Activated T-helper 17 cell treated with anti-CD3 and anti-CD28 coated beads, Interleukin-2, amount 50 U/mL, for 72 hours (primary cell): ENCODE measurements at regions not wholly inside any gene's neighbourhood (a gene's known extent, or its start where the extent isn't known, plus 50 kb on each side); places are given as distances from the start of the nearest gene placed in this dataset.

Experiments
- ATAC-seq: fragments of 150-1000 bp; cut with Tn5 transposase; replicated peaks from 2 replicates; pipeline ENCODE4 v1.10.0; 2021; ENCODE audit warnings: mild to moderate bottlenecking, moderate library complexity
- H3K27ac Mint-ChIP-seq: one replicate; pipeline ENCODE4 v1.8.0; 2022; ENCODE audit warnings: mixed read lengths
- H3K27me3 Mint-ChIP-seq: one replicate; pipeline ENCODE4 v1.8.0; 2022; ENCODE audit warnings: mixed read lengths
- H3K36me3 Mint-ChIP-seq: one replicate; pipeline ENCODE4 v1.8.0; 2022; ENCODE audit warnings: low read depth, mild to moderate bottlenecking, mixed read lengths
- H3K4me1 Mint-ChIP-seq: one replicate; pipeline ENCODE4 v1.8.0; 2022; ENCODE audit warnings: mixed read lengths
- H3K4me3 Mint-ChIP-seq: one replicate; pipeline ENCODE4 v1.8.0; 2022; ENCODE audit warnings: mild to moderate bottlenecking, mixed read lengths
- H3K9me3 Mint-ChIP-seq: one replicate; pipeline ENCODE4 v1.8.0; 2022; ENCODE audit warnings: mixed read lengths

- no peak overlapping the region for H3K4me3 Mint-ChIP-seq
- H3K9me3 Mint-ChIP-seq: no peaks in the 10 kb centered on the region
- ATAC-seq: no peak
- H3K36me3 Mint-ChIP-seq: no peaks in the 10 kb centered on the region
- peaks cover 7% of the 10 kb centered on the region for H3K4me1 Mint-ChIP-seq
- no peak overlapping the region for H3K27ac Mint-ChIP-seq
- H3K27me3 Mint-ChIP-seq: peaks cover 36% of the 10 kb centered on the region
Observed at GRCh38 chr2:198374375-198375082, 570.1 kb downstream of the PLCL1 start.

- Mint-ChIP-seq H3K36me3 (no peaks in the 10 kb centered on the region), H3K9me3 (no peaks in the 10 kb centered on the region), H3K27ac (no peak overlapping the region), H3K4me3 (peak overlapping the region; percentile 47), H3K27me3 (peaks cover 28% of the 10 kb centered on the region), H3K4me1 (peaks cover 7% of the 10 kb centered on the region)
- ATAC-seq: peak; percentile 81
Observed at GRCh38 chr2:198371921-198372543, 567.6 kb downstream of the PLCL1 start.

- Mint-ChIP-seq H3K27me3 (peaks cover 22% of the 10 kb centered on the region), H3K36me3 (no peaks in the 10 kb centered on the region)
Observed at GRCh38 chr2:198371329-198371728, 566.9 kb downstream of the PLCL1 start.

GRCh38 chr2:198368089-198368488, 563.7 kb downstream of the PLCL1 start:
- H3K36me3 Mint-ChIP-seq: no peaks in the 10 kb centered on the region
- H3K27ac Mint-ChIP-seq: no peak overlapping the region
- H3K4me3 Mint-ChIP-seq: no peak overlapping the region
- no peaks in the 10 kb centered on the region for H3K9me3 Mint-ChIP-seq
- no peak for ATAC-seq
- peaks cover 11% of the 10 kb centered on the region for H3K27me3 Mint-ChIP-seq
- peaks cover 7% of the 10 kb centered on the region for H3K4me1 Mint-ChIP-seq

More at GRCh38 chr2:198371329-198371728, 566.9 kb downstream of the PLCL1 start:
- ATAC-seq: no peak
- Mint-ChIP-seq H3K27ac (no peak overlapping the region), H3K9me3 (no peaks in the 10 kb centered on the region), H3K4me1 (peaks cover 7% of the 10 kb centered on the region), H3K4me3 (no peak overlapping the region)

- no peak overlapping the region for H3K27ac Mint-ChIP-seq
- no peak for ATAC-seq
- H3K4me1 Mint-ChIP-seq: no peaks in the 10 kb centered on the region
- no peaks in the 10 kb centered on the region for H3K9me3 Mint-ChIP-seq
- no peak overlapping the region for H3K4me3 Mint-ChIP-seq
- H3K36me3 Mint-ChIP-seq: no peaks in the 10 kb centered on the region
- H3K27me3 Mint-ChIP-seq: peaks cover 15% of the 10 kb centered on the region
Observed at GRCh38 chr2:198362740-198363139, 558.3 kb downstream of the PLCL1 start.

- no peak for ATAC-seq
- H3K4me3 Mint-ChIP-seq: no peak overlapping the region
- H3K9me3 Mint-ChIP-seq: no peaks in the 10 kb centered on the region
- H3K4me1 Mint-ChIP-seq: no peaks in the 10 kb centered on the region
- H3K36me3 Mint-ChIP-seq: no peaks in the 10 kb centered on the region
- no peak overlapping the region for H3K27ac Mint-ChIP-seq
- H3K27me3 Mint-ChIP-seq: peaks cover 16% of the 10 kb centered on the region
Observed at GRCh38 chr2:198359308-198359707, 554.9 kb downstream of the PLCL1 start.

GRCh38 chr2:198356157-198356556, 551.8 kb downstream of the PLCL1 start:
- ATAC-seq: no peak
- Mint-ChIP-seq H3K4me3 (no peak overlapping the region), H3K36me3 (no peaks in the 10 kb centered on the region), H3K4me1 (no peaks in the 10 kb centered on the region), H3K9me3 (no peaks in the 10 kb centered on the region), H3K27ac (no peak overlapping the region), H3K27me3 (peaks cover 23% of the 10 kb centered on the region)

GRCh38 chr2:198351647-198352046, 547.3 kb downstream of the PLCL1 start:
- no peaks in the 10 kb centered on the region for H3K36me3 Mint-ChIP-seq
- ATAC-seq: no peak
- no peaks in the 10 kb centered on the region for H3K9me3 Mint-ChIP-seq
- H3K4me1 Mint-ChIP-seq: no peaks in the 10 kb centered on the region
- H3K4me3 Mint-ChIP-seq: no peak overlapping the region
- peaks cover 16% of the 10 kb centered on the region for H3K27me3 Mint-ChIP-seq
- H3K27ac Mint-ChIP-seq: no peak overlapping the region

GRCh38 chr2:198347946-198348345, 543.6 kb downstream of the PLCL1 start:
- Mint-ChIP-seq H3K4me3 (no peak overlapping the region), H3K4me1 (no peaks in the 10 kb centered on the region), H3K27me3 (peaks cover 18% of the 10 kb centered on the region), H3K27ac (no peak overlapping the region), H3K36me3 (no peaks in the 10 kb centered on the region), H3K9me3 (no peaks in the 10 kb centered on the region)
- no peak for ATAC-seq

GRCh38 chr2:198347349-198347748, 543.0 kb downstream of the PLCL1 start:
- H3K4me1 Mint-ChIP-seq: no peaks in the 10 kb centered on the region
- H3K9me3 Mint-ChIP-seq: no peaks in the 10 kb centered on the region
- H3K4me3 Mint-ChIP-seq: no peak overlapping the region
- ATAC-seq: no peak
- H3K27me3 Mint-ChIP-seq: peaks cover 15% of the 10 kb centered on the region
- no peaks in the 10 kb centered on the region for H3K36me3 Mint-ChIP-seq
- H3K27ac Mint-ChIP-seq: no peak overlapping the region

- Mint-ChIP-seq H3K9me3 (no peaks in the 10 kb centered on the region), H3K27ac (no peak overlapping the region), H3K4me1 (no peaks in the 10 kb centered on the region), H3K36me3 (no peaks in the 10 kb centered on the region), H3K4me3 (no peak overlapping the region), H3K27me3 (peaks cover 17% of the 10 kb centered on the region)
- no peak for ATAC-seq
Observed at GRCh38 chr2:198343471-198343870, 539.1 kb downstream of the PLCL1 start.

GRCh38 chr2:198340846-198341245, 536.5 kb downstream of the PLCL1 start:
- no peak overlapping the region for H3K4me3 Mint-ChIP-seq
- H3K36me3 Mint-ChIP-seq: no peaks in the 10 kb centered on the region
- H3K27me3 Mint-ChIP-seq: peaks cover 23% of the 10 kb centered on the region
- no peaks in the 10 kb centered on the region for H3K9me3 Mint-ChIP-seq
- no peaks in the 10 kb centered on the region for H3K4me1 Mint-ChIP-seq
- no peak overlapping the region for H3K27ac Mint-ChIP-seq
- ATAC-seq: no peak

- H3K4me3 Mint-ChIP-seq: no peak overlapping the region
- no peak for ATAC-seq
- no peaks in the 10 kb centered on the region for H3K9me3 Mint-ChIP-seq
- H3K27me3 Mint-ChIP-seq: peaks cover 31% of the 10 kb centered on the region
- no peaks in the 10 kb centered on the region for H3K36me3 Mint-ChIP-seq
- H3K4me1 Mint-ChIP-seq: no peaks in the 10 kb centered on the region
- H3K27ac Mint-ChIP-seq: no peak overlapping the region
Observed at GRCh38 chr2:198339116-198339515, 534.7 kb downstream of the PLCL1 start.

- H3K36me3 Mint-ChIP-seq: no peaks in the 10 kb centered on the region
Observed at GRCh38 chr2:198337368-198337767, 533.0 kb downstream of the PLCL1 start.

GRCh38 chr2:198328454-198328853, 524.1 kb downstream of the PLCL1 start:
- H3K4me3 Mint-ChIP-seq: no peak overlapping the region
- peaks cover 4% of the 10 kb centered on the region for H3K4me1 Mint-ChIP-seq
- no peak overlapping the region for H3K27ac Mint-ChIP-seq
- ATAC-seq: no peak
- peaks cover 9% of the 10 kb centered on the region for H3K27me3 Mint-ChIP-seq
- no peaks in the 10 kb centered on the region for H3K36me3 Mint-ChIP-seq
- H3K9me3 Mint-ChIP-seq: no peaks in the 10 kb centered on the region

More at GRCh38 chr2:198337368-198337767, 533.0 kb downstream of the PLCL1 start:
- Mint-ChIP-seq H3K27ac (no peak overlapping the region), H3K4me3 (no peak overlapping the region), H3K9me3 (no peaks in the 10 kb centered on the region), H3K27me3 (peaks cover 31% of the 10 kb centered on the region), H3K4me1 (no peaks in the 10 kb centered on the region)
- no peak for ATAC-seq
